GM11168 (cell line): ENCODE measurements at regions not wholly inside any gene's neighbourhood (a gene's known extent, or its start where the extent isn't known, plus 50 kb on each side); places are given as distances from the start of the nearest gene placed in this dataset.

Source experiments
- in situ Hi-C: fragments of 300-500 bp; cut with MboI; formaldehyde crosslinking; loops from one replicate; pipeline ENCODE4 v1.12.0; 2022; ENCODE audit warnings: low sequenced_read_pairs; ENCODE audit not compliant: unreplicated experiment

DNA sequence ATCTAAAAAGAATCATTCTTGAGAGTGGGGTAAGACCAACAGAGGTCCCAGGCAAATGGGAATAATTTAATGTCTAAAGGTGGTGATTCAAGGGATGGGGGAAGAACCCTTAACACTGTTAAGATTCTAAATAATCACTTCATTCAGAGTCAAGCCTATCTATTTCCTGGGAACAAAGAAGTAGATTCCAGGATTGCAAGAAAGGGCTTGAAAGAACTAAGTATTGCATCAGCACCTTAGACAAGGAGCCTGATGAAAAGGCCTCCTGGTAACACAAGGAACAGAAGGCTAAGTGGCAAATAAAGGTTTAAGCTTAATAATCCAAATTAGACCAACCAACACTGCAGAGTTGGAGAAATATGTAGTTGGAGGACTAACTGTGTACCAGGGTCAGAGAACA is 620.7 kb upstream of the BTBD3 start:
- in situ Hi-C loops = no loop called here

DNA sequence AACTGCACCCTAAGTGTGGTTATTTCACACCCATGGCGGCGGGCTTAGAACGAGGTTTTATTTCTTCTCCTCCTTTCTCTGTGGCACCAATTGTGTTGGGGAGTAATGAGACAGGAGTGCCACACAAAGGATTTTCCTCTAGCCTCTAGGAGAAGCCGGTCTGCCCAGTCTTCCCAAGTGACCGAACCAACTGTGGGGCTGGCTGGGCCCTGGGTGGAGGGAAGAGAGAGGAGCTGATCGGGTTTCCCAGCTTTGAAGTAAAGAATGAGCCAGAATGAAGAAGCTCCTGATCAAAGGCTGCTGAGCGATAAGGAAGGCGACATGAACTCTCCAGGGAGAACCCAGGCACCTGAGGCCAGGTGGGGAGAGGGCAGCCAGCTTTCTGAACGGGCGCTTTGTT is 616.0 kb upstream of the BTBD3 start:
- in situ Hi-C loops = no loop called here

DNA sequence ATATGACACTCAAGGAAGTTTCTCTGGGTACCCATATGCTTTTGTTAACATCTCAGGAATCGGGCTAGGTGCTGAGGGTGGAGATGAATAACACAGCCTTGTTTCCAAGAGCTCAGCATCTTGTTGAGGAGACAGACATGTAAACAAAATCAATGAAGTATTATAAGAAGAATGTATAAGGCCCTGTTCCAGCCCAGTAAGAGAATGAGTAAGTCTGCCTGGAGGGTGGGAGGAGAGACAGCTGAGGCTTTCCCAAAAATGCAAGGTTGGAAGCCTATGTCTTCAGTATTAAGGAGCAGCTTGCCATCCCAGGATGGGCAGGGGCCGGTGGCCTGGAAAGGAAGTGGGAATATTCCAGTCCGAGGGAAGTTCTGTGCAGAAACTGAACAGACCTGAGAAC is 615.3 kb upstream of the BTBD3 start:
- in situ Hi-C loops = no loop called here

DNA sequence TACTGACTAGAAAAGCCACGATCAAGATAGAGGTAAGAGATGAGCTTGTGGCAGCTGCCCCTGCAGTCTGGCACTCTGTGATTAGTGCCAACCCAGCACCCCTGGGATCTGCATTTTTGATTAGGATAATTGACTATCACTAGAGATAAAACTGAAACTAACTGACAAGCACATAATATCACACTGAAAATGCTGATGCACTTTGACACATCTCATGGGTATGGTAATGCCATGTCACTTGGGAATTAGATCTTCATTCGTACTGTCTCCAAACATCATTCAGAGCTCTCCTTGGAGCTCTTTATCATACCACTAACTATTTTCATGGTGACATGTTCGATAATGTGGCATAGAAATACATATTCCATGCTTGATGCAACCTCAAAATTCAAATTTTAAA is 612.9 kb upstream of the BTBD3 start:
- in situ Hi-C loops = no loop called here

DNA sequence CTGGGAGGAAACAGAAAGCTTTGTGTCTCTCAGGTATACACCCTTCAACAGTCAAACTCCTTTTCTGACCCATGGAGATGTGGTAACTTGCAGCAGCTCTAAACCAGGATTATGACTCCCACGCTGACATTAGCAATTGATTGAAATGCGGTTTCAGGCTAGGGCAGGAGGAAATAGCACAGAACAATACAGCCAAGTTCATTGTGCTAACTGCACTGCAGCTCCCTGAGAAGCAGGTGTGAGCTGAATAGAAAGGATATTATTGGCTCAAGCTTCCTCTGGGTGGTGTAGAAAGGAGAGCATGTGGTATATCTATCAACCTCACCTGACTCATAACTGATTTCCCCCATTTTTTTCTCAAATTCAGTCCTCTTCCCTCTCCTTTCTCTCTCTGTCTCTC is 612.3 kb upstream of the BTBD3 start:
- in situ Hi-C loops = no loop called here

DNA sequence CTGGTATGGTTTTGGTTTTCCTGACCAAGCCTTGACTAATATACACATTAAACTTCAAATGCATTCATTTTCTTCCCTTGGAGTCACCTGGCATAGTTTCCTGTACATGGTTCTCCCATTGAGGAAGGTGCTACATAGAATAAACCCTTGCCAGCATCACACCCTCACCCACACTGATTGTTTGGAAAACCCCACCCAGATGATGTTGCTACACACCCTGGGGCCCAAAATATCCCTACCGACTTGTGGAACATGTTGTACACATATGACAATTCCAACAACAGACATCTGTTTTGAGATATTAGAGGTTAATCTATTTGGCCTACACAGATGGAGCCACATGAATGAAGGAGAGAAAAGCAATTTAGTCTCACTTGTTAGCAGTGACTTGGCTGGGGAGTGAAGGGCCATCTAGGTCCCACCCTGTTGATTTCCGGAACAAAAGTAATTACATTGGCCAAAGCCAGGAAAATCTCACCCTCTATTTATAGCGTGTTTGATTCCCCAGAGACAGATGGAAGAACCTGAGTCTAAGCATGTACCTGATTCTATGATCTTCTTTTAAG is 606.0 kb upstream of the BTBD3 start:
- in situ Hi-C loops = no loop called here

DNA sequence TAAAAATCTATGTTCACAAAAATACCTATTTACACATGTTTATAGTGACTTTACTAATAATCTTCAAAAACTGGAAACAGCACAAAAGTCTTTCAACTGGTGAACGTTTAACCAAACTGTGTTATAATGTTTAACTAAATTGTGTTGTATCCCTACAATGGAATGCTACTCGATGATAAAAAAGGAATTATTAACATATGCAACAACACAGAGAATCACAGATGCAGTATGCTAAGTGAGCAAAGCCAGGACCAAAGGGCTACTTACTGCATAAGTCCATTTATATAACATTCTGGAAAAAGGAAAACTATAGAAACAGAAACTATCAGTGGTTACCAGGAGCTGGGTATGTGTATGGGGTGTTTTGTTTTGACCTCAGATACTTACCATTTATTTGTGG is 602.2 kb upstream of the BTBD3 start:
- in situ Hi-C loops = no loop called here

DNA sequence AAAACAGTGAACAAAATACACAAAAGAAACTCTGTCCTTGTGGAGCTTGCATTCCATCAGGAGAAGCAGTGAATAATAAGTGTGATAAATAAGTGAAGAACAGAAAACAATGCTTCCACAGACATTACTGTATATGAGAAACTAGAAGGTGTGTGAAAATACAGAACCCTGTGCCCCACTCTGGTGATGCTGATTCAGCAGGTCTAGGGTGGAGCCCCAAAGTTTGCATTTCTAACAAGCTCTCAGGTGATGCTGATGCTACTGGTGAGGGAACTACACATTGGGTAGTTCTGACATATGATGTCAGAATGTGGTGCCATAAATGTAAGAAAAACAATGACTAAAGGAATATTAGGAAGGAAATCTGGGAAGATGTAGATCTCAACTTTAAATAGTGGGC is 601.4 kb upstream of the BTBD3 start:
- in situ Hi-C loops = no loop called here

DNA sequence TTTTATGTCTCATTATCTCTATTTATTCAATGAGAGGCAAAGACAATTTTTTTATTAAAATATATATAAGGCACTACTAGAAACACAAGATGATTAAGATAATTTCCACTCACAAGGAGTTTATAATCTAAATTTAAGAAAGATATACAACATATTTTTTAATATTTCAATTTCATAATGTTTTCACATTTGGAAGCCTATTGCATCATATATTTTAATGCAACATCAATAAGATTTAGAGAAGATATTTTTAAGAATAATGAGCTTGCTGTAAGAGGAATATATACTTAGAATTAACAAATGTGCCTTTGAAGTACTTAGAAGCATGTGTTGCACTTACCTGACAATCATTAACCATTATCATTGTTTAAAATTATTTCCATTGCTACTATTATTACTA is 597.7 kb upstream of the BTBD3 start:
- in situ Hi-C loops = no loop called here

DNA sequence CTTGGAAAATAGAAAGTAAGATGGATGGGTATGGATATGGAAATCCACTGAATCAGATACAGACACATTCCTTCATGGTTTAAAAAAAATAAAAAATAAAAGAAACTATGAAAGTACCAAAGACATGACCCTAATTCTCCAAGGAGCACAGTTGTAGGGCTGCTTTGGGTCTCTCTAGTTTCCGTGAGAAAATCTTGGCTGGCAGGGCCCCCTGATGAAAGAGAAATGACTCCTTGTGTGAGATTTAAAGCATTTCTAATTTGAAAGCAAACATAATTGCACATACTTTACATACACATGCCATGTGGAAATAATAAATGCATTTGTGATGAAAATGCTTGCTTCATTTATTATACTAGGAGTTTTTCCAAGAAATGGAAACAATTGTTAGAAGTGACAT is 593.9 kb upstream of the BTBD3 start:
- in situ Hi-C loops = no loop called here

DNA sequence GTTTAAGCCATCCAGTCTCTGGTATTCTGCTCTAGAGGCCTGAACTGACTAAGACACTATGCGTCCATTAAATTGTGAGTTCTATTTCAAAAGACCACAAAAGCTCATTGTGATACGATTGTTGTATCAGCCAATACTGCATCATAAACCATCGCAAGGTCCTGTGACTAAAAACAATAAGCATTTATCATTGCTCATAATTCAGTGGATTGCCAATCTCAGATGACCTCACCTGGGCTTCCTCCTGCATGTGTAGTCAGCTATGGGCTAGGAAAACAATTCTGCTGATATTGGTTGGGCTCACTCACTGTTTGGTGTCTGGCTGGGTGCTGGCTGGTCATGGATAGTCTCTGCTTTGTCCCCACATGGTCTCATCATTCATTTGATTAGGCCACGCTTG is 592.7 kb upstream of the BTBD3 start:
- in situ Hi-C loops = no loop called here

DNA sequence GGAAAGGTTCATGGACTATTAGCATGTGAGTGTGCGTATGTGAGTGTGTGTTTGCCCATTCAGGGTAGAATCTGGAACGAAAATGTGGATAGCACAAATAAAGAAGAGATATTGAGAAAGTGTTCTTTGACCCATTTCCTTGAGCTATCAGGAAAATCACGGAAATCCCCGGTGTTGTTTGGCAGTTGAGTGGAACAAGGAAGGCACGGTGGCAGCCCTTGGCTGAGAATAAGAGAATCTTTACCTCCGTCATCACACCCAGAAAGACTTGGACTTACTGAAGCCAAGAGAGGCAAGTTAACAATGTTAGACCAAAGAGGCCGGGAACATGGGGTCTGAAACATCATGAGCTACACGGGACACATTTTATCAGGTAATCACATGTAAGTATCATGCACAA is 588.9 kb upstream of the BTBD3 start:
- in situ Hi-C loops = no loop called here

DNA sequence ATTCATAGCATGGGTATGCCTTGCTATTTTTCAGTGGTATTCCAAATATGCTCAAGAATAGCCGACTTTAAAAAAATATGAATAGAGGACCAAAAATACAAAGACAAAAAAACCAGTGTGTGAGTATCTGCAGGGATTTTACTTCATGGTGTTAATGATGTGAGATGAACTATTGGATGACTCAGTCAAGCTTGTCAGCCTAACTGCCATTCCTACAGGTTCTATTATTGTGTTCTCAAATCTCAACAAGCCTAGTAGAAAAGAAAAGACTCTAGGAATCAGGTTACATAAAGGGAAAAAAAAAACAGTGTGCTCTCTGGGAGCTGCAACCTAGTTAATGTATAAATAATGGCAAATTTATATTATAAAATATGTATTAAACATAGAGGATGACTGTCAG is 588.4 kb upstream of the BTBD3 start:
- in situ Hi-C loops = no loop called here

DNA sequence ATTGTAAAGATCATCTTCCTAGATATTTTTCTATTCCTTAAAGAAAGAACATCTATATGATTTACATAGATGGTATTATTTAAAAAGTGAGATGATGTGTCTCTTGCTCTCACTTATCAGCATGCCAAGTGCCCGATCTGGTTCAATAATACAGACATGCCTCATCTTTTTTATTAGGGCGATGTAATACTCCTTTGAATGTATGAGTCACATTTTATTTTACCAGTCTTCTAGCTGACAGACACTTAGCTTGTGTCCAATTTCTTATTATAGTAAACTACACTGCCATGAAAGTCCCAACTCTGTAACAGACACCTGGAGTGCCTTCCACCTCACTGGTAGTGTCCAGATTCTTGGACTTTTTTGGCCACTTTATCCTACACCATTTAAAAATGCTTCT is 586.6 kb upstream of the BTBD3 start:
- in situ Hi-C loops = no loop called here

DNA sequence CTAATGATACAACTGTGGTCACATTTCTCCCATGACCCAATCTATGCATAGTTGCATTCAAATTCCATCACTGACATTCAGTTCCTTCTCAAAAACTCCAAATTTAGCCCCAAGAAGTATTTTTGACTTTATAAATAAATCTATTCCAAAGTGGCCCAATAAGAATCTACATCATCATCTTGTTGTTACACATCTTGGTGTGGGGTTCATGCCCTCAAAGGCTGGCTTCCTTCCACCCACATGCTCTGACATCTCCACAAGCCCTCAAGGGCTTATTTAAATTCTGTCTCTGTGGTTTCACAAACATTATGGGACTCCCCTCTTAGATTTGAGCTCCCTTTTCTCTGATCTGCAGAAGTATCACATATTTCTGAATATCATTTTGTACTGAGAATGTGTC is 585.3 kb upstream of the BTBD3 start:
- in situ Hi-C loops = no loop called here

DNA sequence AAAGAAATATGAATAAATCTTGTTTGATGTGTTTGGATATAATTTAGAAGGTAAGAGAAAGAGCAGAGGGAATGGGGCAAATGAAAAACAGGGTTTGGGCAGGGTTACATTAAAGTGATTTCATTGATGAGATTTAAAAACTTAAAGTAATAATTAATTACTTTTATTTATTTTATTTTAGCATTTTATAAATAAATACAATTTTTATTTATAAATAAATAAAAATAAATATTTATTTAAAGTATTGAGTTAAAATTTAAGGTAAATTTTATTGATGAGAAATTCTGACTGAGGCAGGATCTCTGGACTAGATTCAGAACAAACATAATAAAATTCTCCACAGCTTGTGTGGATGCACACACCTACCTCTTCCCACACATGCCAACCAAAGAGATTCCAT is 584.1 kb upstream of the BTBD3 start:
- in situ Hi-C loops = no loop called here

DNA sequence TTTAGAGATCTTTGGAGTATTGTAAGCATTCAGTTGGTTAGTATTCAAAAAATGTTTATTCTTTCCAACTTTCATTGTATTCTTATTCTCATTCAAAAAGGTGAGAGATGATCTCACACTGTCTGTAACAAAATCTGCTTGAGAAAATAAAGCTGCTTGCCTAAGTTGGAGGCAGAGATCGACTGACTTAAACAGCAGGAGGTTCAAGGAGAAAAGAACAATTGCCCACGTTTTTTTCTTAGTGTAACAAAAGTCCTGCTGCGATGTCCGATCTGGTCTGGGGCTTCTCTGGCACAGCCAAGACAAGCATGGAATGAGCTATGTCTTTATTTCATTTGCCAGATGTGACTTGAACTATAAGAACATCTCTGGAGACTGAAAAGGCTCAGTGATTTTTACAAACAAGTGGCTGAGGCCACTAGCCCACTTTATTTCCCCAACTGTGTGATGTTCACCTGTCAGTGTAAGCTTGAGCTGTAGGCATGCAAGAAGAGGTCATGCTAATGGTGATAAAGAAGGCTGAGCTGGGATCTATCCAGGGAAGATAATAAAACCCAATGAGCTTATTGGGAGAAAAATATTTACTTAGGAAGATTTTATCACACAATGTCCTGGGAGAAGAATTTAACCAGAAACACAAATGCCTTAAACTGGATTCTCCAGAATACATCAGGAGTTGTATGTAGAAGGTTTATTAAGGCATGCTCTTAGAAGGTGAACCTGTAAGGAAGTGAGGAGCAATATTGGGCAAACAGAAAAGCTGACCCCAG is 580.1 kb upstream of the BTBD3 start:
- in situ Hi-C loops = no loop called here

DNA sequence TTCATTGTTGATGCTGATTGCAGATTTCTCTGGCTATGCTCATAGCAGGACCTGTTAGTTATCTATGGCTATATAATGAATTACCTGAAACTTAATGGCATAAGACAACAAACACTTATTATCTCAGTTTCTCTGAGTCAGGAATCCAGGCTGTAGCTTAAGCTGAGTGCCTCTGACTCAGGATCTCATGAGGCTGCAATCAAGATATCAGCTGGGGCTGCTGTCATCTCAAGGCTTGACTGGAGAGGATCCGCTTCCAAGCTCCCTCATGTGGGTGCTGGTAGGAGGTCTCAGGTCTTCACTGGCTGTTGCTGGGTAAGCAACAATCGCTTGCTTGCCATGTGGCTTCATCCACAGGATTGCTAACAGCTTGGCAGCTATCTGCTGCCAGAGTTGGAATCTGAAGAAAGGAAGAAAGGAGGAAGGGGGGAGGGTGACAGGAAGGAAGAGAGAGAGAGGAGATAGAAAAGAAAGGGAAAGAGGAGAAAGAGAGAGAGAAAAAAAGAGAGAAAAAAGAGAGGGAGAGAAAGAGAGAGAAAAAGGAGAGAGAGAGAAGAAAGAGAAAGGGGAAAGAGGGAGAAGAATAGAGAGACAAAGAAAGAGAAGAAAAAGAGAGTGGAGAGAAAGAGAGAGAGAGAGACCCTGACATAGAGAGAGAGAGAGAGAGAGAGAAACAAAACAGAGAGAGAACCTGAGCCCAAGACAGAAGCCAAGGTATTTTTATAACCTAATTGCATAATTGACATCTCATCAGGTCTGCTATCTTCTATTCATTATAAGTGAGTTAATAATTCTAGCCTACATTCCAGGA is 579.0 kb upstream of the BTBD3 start:
- in situ Hi-C loops = no loop called here

DNA sequence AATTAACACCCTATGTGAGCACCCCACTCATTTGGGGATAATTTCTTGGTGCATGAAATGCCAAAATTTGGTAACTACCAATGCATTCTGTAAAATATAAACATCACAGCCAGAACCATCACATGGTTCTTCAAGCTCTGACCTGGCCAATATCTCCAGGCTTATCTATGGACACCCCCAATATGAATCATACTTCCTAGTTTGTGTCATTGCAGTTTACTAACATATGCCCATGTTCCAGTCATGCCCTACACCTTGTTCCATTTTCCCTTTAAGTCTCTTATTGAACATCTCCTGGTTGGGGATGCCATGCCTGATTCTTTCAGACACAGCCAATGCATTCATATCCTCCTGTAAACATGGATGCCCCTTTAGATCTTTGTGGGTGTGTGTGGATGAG is 572.8 kb upstream of the BTBD3 start:
- in situ Hi-C loops = no loop called here

DNA sequence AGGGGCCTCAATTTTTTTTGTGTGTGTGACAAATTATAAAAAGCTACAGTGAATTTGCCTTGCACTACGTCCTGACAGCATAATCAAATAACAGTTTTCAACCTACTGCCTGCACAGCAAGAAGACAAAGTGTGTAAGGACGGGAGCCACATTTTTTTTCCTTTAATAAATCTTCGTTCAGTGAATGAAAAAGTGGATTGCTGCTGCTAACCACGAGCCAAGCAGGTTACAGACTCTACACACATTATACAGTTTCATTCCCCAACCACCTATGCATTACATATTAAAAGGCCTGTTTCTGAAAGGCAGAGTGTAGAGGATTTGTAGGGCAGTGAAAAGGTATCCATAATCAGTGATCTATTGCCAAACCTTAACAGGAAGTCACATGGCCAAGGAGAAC is 570.0 kb upstream of the BTBD3 start:
- in situ Hi-C loops = no loop called here

DNA sequence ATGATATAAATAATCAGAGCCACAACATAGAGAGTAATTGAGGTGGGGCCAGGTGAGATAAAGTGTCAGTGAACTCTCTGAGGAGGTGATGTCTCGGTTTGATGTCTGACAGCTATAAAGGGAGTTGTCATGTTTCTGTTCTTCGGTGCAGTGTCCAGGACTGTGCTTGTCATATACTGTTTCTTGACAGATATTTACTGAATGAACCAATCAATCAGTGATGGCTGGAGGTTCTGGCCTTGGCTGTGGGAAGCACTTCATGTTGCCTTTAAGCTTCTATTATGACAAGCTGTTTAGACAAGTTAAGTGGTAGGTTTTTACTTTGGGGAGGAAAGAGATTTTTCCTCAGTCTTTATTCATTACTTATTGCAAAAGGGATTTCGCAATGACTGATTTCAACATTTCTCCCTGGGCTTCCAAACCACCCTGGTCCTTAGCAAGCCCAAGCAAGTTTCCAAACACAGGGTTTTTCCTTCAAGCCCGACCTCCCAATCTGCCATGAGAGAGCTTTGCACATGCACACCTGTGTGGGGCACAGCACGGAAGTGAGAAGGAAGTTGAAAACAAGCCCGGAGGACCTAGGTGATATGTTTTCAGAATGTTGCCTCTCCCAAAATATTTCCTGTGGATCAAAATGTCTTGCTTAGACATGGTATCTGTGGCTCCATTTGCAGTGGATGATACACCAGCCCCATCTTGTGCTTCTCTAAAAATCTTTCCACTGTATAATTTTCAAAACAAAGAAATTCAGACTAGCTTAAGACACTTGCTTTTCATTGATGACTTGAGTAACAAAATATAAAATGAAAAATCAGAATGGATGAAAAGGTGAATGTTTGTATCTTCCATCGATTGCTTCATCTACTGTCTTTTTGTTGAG is 567.3 kb upstream of the BTBD3 start:
- in situ Hi-C loops = no loop called here
